AG04450 (cell line): ENCODE measurements at regions not wholly inside any gene's neighbourhood (a gene's known extent, or its start where the extent isn't known, plus 50 kb on each side); places are given as distances from the start of the nearest gene placed in this dataset.
"Not testable (repeated sequence)": the region's sequence is repeated elsewhere in the genome, so short reads cannot be mapped to it uniquely, and the experiment has no call there.

Source experiments
- CTCF ChIA-PET: fragments of 300-600, 350-600 bp; formaldehyde crosslinking; extraction: SDS; loops from one replicate; lab custom pipeline; 2022; ENCODE audit warnings: antibody characterized with exemption, inconsistent platforms; lab: Charles Lee
- POLR2A ChIA-PET: fragments of 350-600 bp; formaldehyde crosslinking; extraction: SDS; loops from one replicate; lab custom pipeline; 2021; ENCODE audit warnings: antibody characterized with exemption, inconsistent platforms; lab: Yijun Ruan, JAX
- DNase-seq: peaks from one replicate; pipeline ENCODE4 v3.0.0-alpha.2; 2011; ENCODE audit warnings: low read depth, low spot score
- H3K27ac ChIP-seq: one replicate; pipeline ENCODE4 v1.5.1; 2012; ENCODE audit warnings: low read depth, low read length, control low read depth
- H3K27me3 ChIP-seq: one replicate; pipeline ENCODE4 v1.6.0; 2012; ENCODE audit warnings: low read length; ENCODE audit not compliant: control insufficient read depth, insufficient read depth
- H3K4me3 ChIP-seq: 2 replicates; pipeline ENCODE4 v1.5.1; 2011; ENCODE audit warnings: mild to moderate bottlenecking, low read depth, low read length, control low read depth
- H3K9me3 ChIP-seq: 2 replicates; pipeline ENCODE4 v1.5.1; 2012; ENCODE audit warnings: low read length; ENCODE audit not compliant: control insufficient read depth, insufficient read depth
- CTCF ChIP-seq: IDR thresholded peaks from 2 replicates; pipeline ENCODE4 v1.5.1; 2011; ENCODE audit warnings: low read depth, low read length, control low read depth, inconsistent platforms

GRCh38 chr7:6999067-6999666 lies 173.1 kb upstream of the CCZ1B start:
- DNase-seq, H3K4me3 ChIP-seq, POLR2A ChIA-PET, H3K27ac ChIP-seq, H3K9me3 ChIP-seq, CTCF ChIA-PET, H3K27me3 ChIP-seq: not testable (repeated sequence)

- Histone ChIP-seq H3K9me3 (no peaks in the 10 kb centered on the region), H3K27ac (no peak overlapping the region), H3K27me3 (no peaks in the 10 kb centered on the region), H3K4me3 (no peak overlapping the region)
- no peak for TF ChIP-seq CTCF
- ChIA-PET POLR2A (no interaction called here), CTCF (no interaction called here)
- DNase-seq = no peak
Measured at GRCh38 chr7:7002418-7003062, 176.5 kb upstream of the CCZ1B start.

GRCh38 chr7:7005303-7005702 lies 177.0 kb upstream of the C1GALT1 start:
- POLR2A ChIA-PET = no interaction called here

GRCh38 chr7:7005949-7006348 lies 176.4 kb upstream of the C1GALT1 start:
- CTCF ChIA-PET, H3K27ac ChIP-seq, H3K4me3 ChIP-seq, H3K9me3 ChIP-seq, DNase-seq, POLR2A ChIA-PET, H3K27me3 ChIP-seq: not testable (repeated sequence)

More at GRCh38 chr7:7005303-7005702, 177.0 kb upstream of the C1GALT1 start:
- no peak overlapping the region for H3K4me3 ChIP-seq
- no peak for DNase-seq
- H3K27ac ChIP-seq = no peak overlapping the region
- no peak for TF ChIP-seq CTCF
- no peaks in the 10 kb centered on the region for H3K9me3 ChIP-seq
- no peaks in the 10 kb centered on the region for H3K27me3 ChIP-seq
- CTCF ChIA-PET = no interaction called here

GRCh38 chr7:7011241-7011640 lies 171.1 kb upstream of the C1GALT1 start:
- H3K4me3 ChIP-seq, H3K27ac ChIP-seq, DNase-seq, CTCF ChIA-PET, H3K27me3 ChIP-seq, H3K9me3 ChIP-seq, POLR2A ChIA-PET: not testable (repeated sequence)

- DNase-seq, H3K9me3 ChIP-seq, H3K27me3 ChIP-seq, H3K27ac ChIP-seq, H3K4me3 ChIP-seq, POLR2A ChIA-PET, CTCF ChIA-PET: not testable (repeated sequence)
Measured at GRCh38 chr7:7011751-7012150, 170.6 kb upstream of the C1GALT1 start.

- Histone ChIP-seq H3K9me3 (peaks cover 4% of the 10 kb centered on the region; the same call in 1 of the 2 replicates), H3K4me3 (no peak overlapping the region), H3K27ac (no peak overlapping the region), H3K27me3 (no peaks in the 10 kb centered on the region)
- DNase-seq = no peak
- TF ChIP-seq CTCF = no peak
- ChIA-PET CTCF (no interaction called here), POLR2A (no interaction called here)
Measured at GRCh38 chr7:7014827-7015595, 167.3 kb upstream of the C1GALT1 start.
